H1 (cell line): ENCODE measurements at regions not wholly inside any gene's neighbourhood (a gene's known extent, or its start where the extent isn't known, plus 50 kb on each side); places are given as distances from the start of the nearest gene placed in this dataset.

Experiments used
- CEBPB ChIP-seq: IDR thresholded peaks from 2 replicates; pipeline ENCODE4 v1.6.1; 2012; ENCODE audit warnings: low read depth, low read length
- CHD7 ChIP-seq: fragments of 300-600 bp; sonication (generic); IDR thresholded peaks from 2 replicates; pipeline ENCODE4 v1.7.1; 2012; ENCODE audit warnings: low read length, moderate library complexity, mild to moderate bottlenecking, inconsistent platforms; ENCODE audit not compliant: insufficient replicate concordance
- EGR1 ChIP-seq: IDR thresholded peaks from 2 replicates; pipeline ENCODE4 v1.6.1; 2011; ENCODE audit warnings: low read depth, low read length, borderline replicate concordance
- JUN ChIP-seq: IDR thresholded peaks from 2 replicates; pipeline ENCODE4 v1.6.1; 2011; ENCODE audit warnings: low read depth, mild to moderate bottlenecking, improper control_type of control experiment, low read length
- RAD21 ChIP-seq, 2 experiments: IDR thresholded peaks in 1 of 2; conservative IDR thresholded peaks in 1 of 2; 2 replicates each; pipeline ENCODE4 v1.6.1; 2011; ENCODE audit warnings: low read depth in 2 of 2, low read length in 2 of 2, improper control_type of control experiment in 1 of 2, inconsistent platforms in 1 of 2, mild to moderate bottlenecking in 1 of 2, moderate library complexity in 1 of 2

- TF ChIP-seq JUN (no peak), EGR1 (no peak), CEBPB (no peak), CHD7 (peak; percentile 74), RAD21 (IDR thresholded peaks at IDR 0.05 in 1 of 2, conservative IDR thresholded peaks at IDR 0.05 in 1 of 2; ENCODE audit: low read depth in 2 of 2, low read length in 2 of 2) (no peak)
These were observed 55.4 kb upstream of the RNF32 start for GRCh38 chr7:156585025-156585648.
